ENCODE measurements at regions not wholly inside any gene's neighbourhood (a gene's known extent, or its start where the extent isn't known, plus 50 kb on each side); places are given as distances from the start of the nearest gene placed in this dataset.

- TF ChIP-seq GABPA (IDR thresholded peaks at IDR 0.05; ENCODE audit: borderline replicate concordance, insufficient read depth, low read length): no peak
- no peak for TF ChIP-seq SP4 (IDR thresholded peaks at IDR 0.05; ENCODE audit: low read length)
- no peak for TF ChIP-seq SRF (IDR thresholded peaks at IDR 0.05; ENCODE audit: low read depth, low read length)
- no peak for TF ChIP-seq SP1 (IDR thresholded peaks at IDR 0.05; ENCODE audit: low read depth, low read length)
- TF ChIP-seq CHD1 (IDR thresholded peaks at IDR 0.05; ENCODE audit: low read depth, low read length): no peak
- no peak for TF ChIP-seq TEAD4 (IDR thresholded peaks at IDR 0.05; ENCODE audit: low read depth, low read length)
- TF ChIP-seq SIN3A (conservative IDR thresholded peaks at IDR 0.05 in 1 of 2, IDR thresholded peaks at IDR 0.05 in 1 of 2; ENCODE audit: low read depth in 1 of 2, low read length in 2 of 2): no peak
Measured at GRCh38 chr9:31639451-31639850, 745.0 kb upstream of the ACO1 start (continued).
